K562 (cell line): ENCODE measurements at regions not wholly inside any gene's neighbourhood (a gene's known extent, or its start where the extent isn't known, plus 50 kb on each side); places are given as distances from the start of the nearest gene placed in this dataset.

Experiments used
- ATAC-seq: fragments of 200-7000 bp; cut with Tn5 transposase; 3 replicates; pipeline ENCODE4 v1.9.1; 2020; ENCODE audit warnings: moderate library complexity
- BruUV-seq: library from RNA; stranded (reverse); fragments of 400-500 nt; replicated peaks from 2 replicates; lab custom pipeline; 2021; lab: Mats Ljungman, UMichigan
- CTCF ChIA-PET: fragments of 300-600 bp; formaldehyde crosslinking; extraction: SDS; loops from one replicate; lab custom pipeline; 2021; ENCODE audit warnings: low intra/inter-chr PET ratio; lab: Yijun Ruan, JAX
- POLR2A ChIA-PET: fragments of 300-600, 350-650 bp; sonication (Branson Sonifier 250); formaldehyde crosslinking; extraction: SDS; loops from one replicate; lab custom pipeline; 2021; ENCODE audit warnings: antibody characterized with exemption, inconsistent platforms; lab: Yijun Ruan, JAX
- DNase-seq, 4 experiments: peaks; one replicate each; pipeline versions ENCODE4 v3.0.0 to v3.0.0-alpha.2; 2011 to 2018; ENCODE audit warnings: low spot score in 3 of 4, mixed read lengths in 3 of 4; ENCODE audit errors: extremely low read depth in 1 of 4
- FAIRE-seq: peaks from 2 replicates; lab custom pipeline; 2011; peaks lifted over from hg19 to GRCh38; lab: Jason Lieb, UNC
- H2AFZ ChIP-seq: 2 replicates; pipeline ENCODE4 v1.6.0; 2011; ENCODE audit warnings: low read depth, low read length, control low read depth, inconsistent platforms
- H3K27ac ChIP-seq: fragments of 200-600 bp; 3 replicates; pipeline ENCODE4 v1.8.0; 2011; ENCODE audit warnings: low read depth, mild to moderate bottlenecking, control low read depth, inconsistent platforms, low read length, moderate library complexity, mixed read lengths; ENCODE audit errors: extremely low read depth
- H3K27me3 ChIP-seq, 2 experiments: fragments of 300-600 bp in 1 of 2; 2 replicates in 1 of 2; 3 replicates in 1 of 2; pipeline versions ENCODE4 v1.6.0 to v1.8.0; 2011; ENCODE audit warnings: inconsistent platforms in 2 of 2, low read length in 2 of 2, mild to moderate bottlenecking in 1 of 2, mixed read lengths in 1 of 2, moderate library complexity in 1 of 2; ENCODE audit not compliant: control insufficient read depth in 2 of 2, insufficient read depth in 2 of 2
- H3K36me3 ChIP-seq: fragments of 300-600 bp; 3 replicates; pipeline ENCODE4 v1.8.0; 2011; ENCODE audit warnings: mild to moderate bottlenecking, low read length, inconsistent platforms; ENCODE audit not compliant: control insufficient read depth, insufficient read depth
- H3K4me1 ChIP-seq, 2 experiments: fragments of 200-600 bp in 1 of 2; replicated peaks in 1 of 2; 2 replicates in 1 of 2; 3 replicates in 1 of 2; pipeline versions ENCODE4 v1.5.1 to v1.8.0; 2011; ENCODE audit warnings: inconsistent platforms in 2 of 2, low read length in 2 of 2, mild to moderate bottlenecking in 1 of 2, mixed read lengths in 1 of 2, moderate library complexity in 1 of 2; ENCODE audit not compliant: control insufficient read depth in 2 of 2, insufficient read depth in 2 of 2
- H3K4me2 ChIP-seq: 2 replicates; pipeline ENCODE4 v1.6.1; 2011; ENCODE audit warnings: low read length, control low read depth, inconsistent platforms, mixed read lengths; ENCODE audit not compliant: insufficient read depth
- H3K4me3 ChIP-seq: fragments of 200-600 bp; sonication (generic), shearing (Covaris generic); 2 replicates; pipeline ENCODE4 v1.5.1; 2016; ENCODE audit warnings: control low read depth, inconsistent platforms
- H3K79me2 ChIP-seq: fragments of 200-600 bp; 3 replicates; pipeline ENCODE4 v1.8.0; 2011; ENCODE audit warnings: low read length, inconsistent platforms; ENCODE audit not compliant: control insufficient read depth, insufficient read depth
- H3K9ac ChIP-seq, 2 experiments: 2 replicates each; pipeline versions ENCODE4 v1.6.0 to v1.6.1; 2011; ENCODE audit warnings: low read depth in 2 of 2, low read length in 2 of 2, control low read depth in 1 of 2, inconsistent platforms in 1 of 2, mild to moderate bottlenecking in 1 of 2, mixed read lengths in 1 of 2; ENCODE audit not compliant: insufficient read depth in 1 of 2
- H3K9me1 ChIP-seq: one replicate; pipeline ENCODE4 v1.6.0; 2011; ENCODE audit warnings: inconsistent platforms, mild to moderate bottlenecking, low read length, moderate library complexity; ENCODE audit not compliant: control insufficient read depth, insufficient read depth
- H3K9me3 ChIP-seq: replicated peaks from 2 replicates; pipeline ENCODE4 v1.5.1; 2011; ENCODE audit warnings: low read depth, low read length, inconsistent platforms; ENCODE audit not compliant: control insufficient read depth, insufficient read depth
- H4K20me1 ChIP-seq: replicated peaks from 2 replicates; pipeline ENCODE4 v1.6.1; 2011; ENCODE audit warnings: low read length, inconsistent platforms, mixed read lengths; ENCODE audit not compliant: control insufficient read depth, insufficient read depth
- ARNT ChIP-seq, 2 experiments: fragments of 450-650 bp; IDR thresholded peaks; 2 replicates each; pipeline ENCODE4 v1.6.1; 2016; ENCODE audit warnings: mild to moderate bottlenecking in 1 of 2
- MLLT1 ChIP-seq, 2 experiments: fragments of 450-650 bp; IDR thresholded peaks; 2 replicates each; pipeline ENCODE4 v1.6.1; 2016
- PKNOX1 ChIP-seq: fragments of 450-650 bp; IDR thresholded peaks from 2 replicates; pipeline ENCODE4 v1.6.1; 2016
- ZMIZ1 ChIP-seq, 2 experiments: fragments of 150-350 bp in 1 of 2; IDR thresholded peaks; 2 replicates each; pipeline ENCODE4 v1.6.1; 2012 to 2016; ENCODE audit warnings: low read depth in 2 of 2, low read length in 2 of 2, mild to moderate bottlenecking in 1 of 2, moderate library complexity in 1 of 2
- WGBS: fragments of 100-300 bp; shearing (Covaris generic); methylation state at CpG from one replicate; pipeline ENCODE4 v1.1.6; 2016; ENCODE audit warnings: low coverage, mixed read lengths; ENCODE audit not compliant: insufficient coverage; ENCODE audit errors: missing lambda C conversion rate; 5-methylcytosine and 5-hydroxymethylcytosine counted together
- in situ Hi-C: fragments of 300-500 bp; cut with MboI; formaldehyde crosslinking; loops from 4 replicates; pipeline ENCODE4 v1.15.0; 2018; ENCODE audit warnings: inconsistent platforms, mixed read lengths
- intact Hi-C: fragments of 100-400 bp; cut with micrococcal nuclease; formaldehyde crosslinking; loops from 2 replicates; pipeline ENCODE4 v1.14.2; 2022
- TF ChIP-seq, protein P1 (sequence below): fragments of 150-350 bp; conservative IDR thresholded peaks from 2 replicates; pipeline ENCODE4 v1.6.1; 2014; ENCODE audit warnings: low read length

DNA sequence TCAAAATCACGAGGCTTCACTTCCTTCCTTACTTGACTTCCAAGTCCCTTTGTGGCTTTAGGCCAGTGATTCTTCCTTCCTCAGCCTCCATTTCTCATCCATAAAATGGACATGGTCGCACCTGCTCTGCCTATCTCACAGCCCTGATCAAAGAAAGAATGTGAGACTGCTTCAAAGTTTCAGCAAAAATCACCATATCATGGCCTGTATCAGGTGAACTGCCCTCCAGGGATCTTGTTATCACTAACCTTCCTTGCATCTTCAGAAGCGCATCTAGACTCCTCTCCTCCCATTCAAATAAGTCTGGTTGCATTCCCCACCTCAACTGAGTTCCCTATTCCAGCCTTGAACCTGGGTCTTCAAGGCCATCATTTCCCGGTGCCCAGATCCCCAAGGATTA is 96.5 kb downstream of the TTC32 start:
- Histone ChIP-seq H3K4me1 (peaks cover 0 to 3% of the 10 kb centered on the region in 2 experiments; a peak in 1 of 5 replicates), H3K9ac (no peak overlapping the region), H3K27me3 (peaks cover 2 to 57% of the 10 kb centered on the region in 2 experiments; a peak in 3 of 5 replicates), H4K20me1 (0 out of 2 replicates have a peak, but pooled peaks cover 4% of the 10 kb centered on the region), H3K9me1 (no peaks in the 10 kb centered on the region)
- no TSS peak for BruUV-seq
- no peak for DNase-seq
- CTCF ChIA-PET: no interaction called here
- FAIRE-seq: no peak
- no peak for TF ChIP-seq ARNT (IDR thresholded peaks at IDR 0.05)
- no peak for TF ChIP-seq MLLT1 (IDR thresholded peaks at IDR 0.05)
- no peak for TF ChIP-seq PKNOX1
- TF ChIP-seq, protein P1, sequence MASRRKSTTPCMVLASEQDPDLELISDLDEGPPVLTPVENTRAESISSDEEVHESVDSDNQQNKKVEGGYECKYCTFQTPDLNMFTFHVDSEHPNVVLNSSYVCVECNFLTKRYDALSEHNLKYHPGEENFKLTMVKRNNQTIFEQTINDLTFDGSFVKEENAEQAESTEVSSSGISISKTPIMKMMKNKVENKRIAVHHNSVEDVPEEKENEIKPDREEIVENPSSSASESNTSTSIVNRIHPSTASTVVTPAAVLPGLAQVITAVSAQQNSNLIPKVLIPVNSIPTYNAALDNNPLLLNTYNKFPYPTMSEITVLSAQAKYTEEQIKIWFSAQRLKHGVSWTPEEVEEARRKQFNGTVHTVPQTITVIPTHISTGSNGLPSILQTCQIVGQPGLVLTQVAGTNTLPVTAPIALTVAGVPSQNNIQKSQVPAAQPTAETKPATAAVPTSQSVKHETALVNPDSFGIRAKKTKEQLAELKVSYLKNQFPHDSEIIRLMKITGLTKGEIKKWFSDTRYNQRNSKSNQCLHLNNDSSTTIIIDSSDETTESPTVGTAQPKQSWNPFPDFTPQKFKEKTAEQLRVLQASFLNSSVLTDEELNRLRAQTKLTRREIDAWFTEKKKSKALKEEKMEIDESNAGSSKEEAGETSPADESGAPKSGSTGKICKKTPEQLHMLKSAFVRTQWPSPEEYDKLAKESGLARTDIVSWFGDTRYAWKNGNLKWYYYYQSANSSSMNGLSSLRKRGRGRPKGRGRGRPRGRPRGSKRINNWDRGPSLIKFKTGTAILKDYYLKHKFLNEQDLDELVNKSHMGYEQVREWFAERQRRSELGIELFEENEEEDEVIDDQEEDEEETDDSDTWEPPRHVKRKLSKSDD: no peak
- TF ChIP-seq ZMIZ1 (IDR thresholded peaks at IDR 0.05; ENCODE audit: low read depth in 2 of 2, low read length in 2 of 2): no peak
- TF ChIP-seq, all 486 proteins: peak for 0
- POLR2A ChIA-PET: interaction anchor here (0.7 to 1.0 kb wide), 2 partner anchors 8 to 122 kb away, joined by 3 to 4 read pairs; no protein-coding TSS in a partner anchor
- no peaks in the 10 kb centered on the region for H3K79me2 ChIP-seq
- no peaks in the 10 kb centered on the region for H3K36me3 ChIP-seq
- no peak for ATAC-seq
- no peak overlapping the region for H3K4me2 ChIP-seq
- 0% methylated on average over 4 of the region's 4 CpGs for WGBS
- H3K9me3 ChIP-seq: no peaks in the 10 kb centered on the region
- H3K4me3 ChIP-seq: no peak overlapping the region
- H2AFZ ChIP-seq: no peak overlapping the region
- intact Hi-C loops (no loop called here), in situ Hi-C loops (no loop called here)
- no peak overlapping the region for H3K27ac ChIP-seq
